Small intestine (tissue), 7 donors: ENCODE measurements at regions not wholly inside any gene's neighbourhood (a gene's known extent, or its start where the extent isn't known, plus 50 kb on each side); places are given as distances from the start of the nearest gene placed in this dataset.

ENCODE experiments used
- DNase-seq, 2 donors: peaks; one replicate each; pipeline versions ENCODE4 v3.0.0 to v3.0.0-alpha.2; 2013
- FAIRE-seq: peaks from 2 replicates; lab custom pipeline; 2012; peaks lifted over from hg19 to GRCh38; lab: Jason Lieb, UNC
- H3K27ac ChIP-seq, 3 donors: one replicate each; pipeline ENCODE4 v1.5.1; 2013; ENCODE audit warnings: low read length in 2 of 3, mild to moderate bottlenecking in 2 of 3, control low read depth in 1 of 3, inconsistent platforms in 1 of 3, low read depth in 1 of 3, moderate library complexity in 1 of 3
- H3K27me3 ChIP-seq, 3 donors: one replicate each; pipeline ENCODE4 v1.6.1; 2013; ENCODE audit warnings: low read length in 3 of 3, inconsistent platforms in 1 of 3; ENCODE audit not compliant: control insufficient read depth in 3 of 3, insufficient read depth in 3 of 3
- H3K36me3 ChIP-seq, 3 donors: one replicate each; pipeline ENCODE4 v1.6.1; 2013; ENCODE audit warnings: low read length in 3 of 3, inconsistent platforms in 1 of 3, low read depth in 1 of 3, mild to moderate bottlenecking in 1 of 3, moderate library complexity in 1 of 3; ENCODE audit not compliant: control insufficient read depth in 3 of 3, insufficient read depth in 2 of 3
- H3K4me1 ChIP-seq, 3 donors: one replicate each; pipeline ENCODE4 v1.6.1; 2013; ENCODE audit warnings: low read length in 2 of 3, inconsistent platforms in 1 of 3, low read depth in 1 of 3, mild to moderate bottlenecking in 1 of 3, moderate library complexity in 1 of 3; ENCODE audit not compliant: control insufficient read depth in 3 of 3, insufficient read depth in 2 of 3
- H3K4me3 ChIP-seq, 3 donors: one replicate each; pipeline ENCODE4 v1.5.1; 2013; ENCODE audit warnings: low read length in 3 of 3, control low read depth in 1 of 3, inconsistent platforms in 1 of 3, low read depth in 1 of 3, mild to moderate bottlenecking in 1 of 3, moderate library complexity in 1 of 3
- H3K9me3 ChIP-seq, 2 donors: one replicate each; pipeline ENCODE4 v1.6.1; 2013; ENCODE audit warnings: low read depth in 1 of 2, low read length in 1 of 2; ENCODE audit not compliant: control insufficient read depth in 2 of 2, insufficient read depth in 1 of 2
- WGBS, 3 donors: extraction: QIAGEN DNeasy Blood & Tissue Kit; methylation state at CpG; one replicate each; pipeline ENCODE4 v1.1.7; 2013; 5-methylcytosine and 5-hydroxymethylcytosine counted together
- donor health status: healthy with polysubstance abuse.
- donor health status: control.
- donor health status: control.
- donor health status: Bipolar disorder and iron deficiency.
- donor health status: healthy.

GRCh38 chr3:194738254-194739093, 52.8 kb downstream of the FAM43A start:
- H3K27ac ChIP-seq = no peak overlapping the region
- DNase-seq (no peak), FAIRE-seq (no peak)
- H3K4me3 ChIP-seq = no peak overlapping the region
- no peaks in the 10 kb centered on the region for H3K9me3 ChIP-seq
- 70 to 80% (median 77%) methylated on average over 6 of the region's 6 CpGs for WGBS, 3 donors
- peaks cover 0 to 3% (median 0%) of the 10 kb centered on the region in 3 donors for H3K27me3 ChIP-seq
- no peaks in the 10 kb centered on the region for H3K4me1 ChIP-seq
- H3K36me3 ChIP-seq = no peaks in the 10 kb centered on the region

- Histone ChIP-seq H3K27ac (no peak overlapping the region), H3K27me3 (peaks cover 0 to 3% (median 0%) of the 10 kb centered on the region in 3 donors), H3K36me3 (no peaks in the 10 kb centered on the region), H3K9me3 (no peaks in the 10 kb centered on the region), H3K4me1 (no peaks in the 10 kb centered on the region), H3K4me3 (no peak overlapping the region)
- FAIRE-seq (no peak), DNase-seq (no peak)
- 62 to 72% (median 66%) methylated on average over 11 of the region's 11 CpGs for WGBS, 3 donors
These were observed 54.0 kb downstream of the FAM43A start for GRCh38 chr3:194739498-194740284.

- H3K27ac ChIP-seq = no peak overlapping the region
- FAIRE-seq (no peak), DNase-seq (no peak)
These were observed 55.3 kb downstream of the FAM43A start for GRCh38 chr3:194740859-194741491.

GRCh38 chr3:194741916-194742315, 56.2 kb downstream of the FAM43A start:
- peaks cover 0 to 16% (median 2%) of the 10 kb centered on the region in 3 donors for H3K4me1 ChIP-seq
- DNase-seq = no peak
- no peak for FAIRE-seq

More at GRCh38 chr3:194740859-194741491, 55.3 kb downstream of the FAM43A start:
- no peak overlapping the region for H3K4me3 ChIP-seq
- no peaks in the 10 kb centered on the region for H3K36me3 ChIP-seq
- WGBS, 3 donors = 62 to 75% (median 74%) methylated on average over 16 of the region's 16 CpGs
- no peaks in the 10 kb centered on the region for H3K9me3 ChIP-seq
- H3K27me3 ChIP-seq = peaks cover 0 to 3% (median 0%) of the 10 kb centered on the region in 3 donors
- peaks cover 0 to 11% (median 2%) of the 10 kb centered on the region in 3 donors for H3K4me1 ChIP-seq

GRCh38 chr3:194744826-194745225, 59.1 kb downstream of the FAM43A start:
- Histone ChIP-seq H3K4me3 (no peak overlapping the region), H3K36me3 (no peaks in the 10 kb centered on the region), H3K27me3 (no peaks in the 10 kb centered on the region), H3K4me1 (peaks cover 0 to 21% (median 2%) of the 10 kb centered on the region in 3 donors), H3K9me3 (no peaks in the 10 kb centered on the region), H3K27ac (peak overlapping the region in 1 of 3 donors; percentile 78)
- DNase-seq (no peak), FAIRE-seq (no peak)
- WGBS, 3 donors = 75 to 86% (median 85%) methylated on average over 4 of the region's 4 CpGs

More at GRCh38 chr3:194741916-194742315, 56.2 kb downstream of the FAM43A start:
- WGBS, 3 donors = 73 to 81% (median 77%) methylated on average over 7 of the region's 7 CpGs
- H3K9me3 ChIP-seq = no peaks in the 10 kb centered on the region
- no peak overlapping the region for H3K27ac ChIP-seq
- H3K4me3 ChIP-seq = no peak overlapping the region
- peaks cover 0 to 3% (median 0%) of the 10 kb centered on the region in 3 donors for H3K27me3 ChIP-seq
- H3K36me3 ChIP-seq = no peaks in the 10 kb centered on the region

- Histone ChIP-seq H3K27ac (peak overlapping the region in 2 of 3 donors; percentile 33 to 78), H3K36me3 (no peaks in the 10 kb centered on the region), H3K4me1 (peaks cover 0 to 29% (median 2%) of the 10 kb centered on the region in 3 donors), H3K27me3 (no peaks in the 10 kb centered on the region), H3K9me3 (no peaks in the 10 kb centered on the region), H3K4me3 (no peak overlapping the region)
- DNase-seq = peak; percentile 87
- FAIRE-seq = no peak
- 38 to 59% (median 44%) methylated on average over 9 of the region's 9 CpGs for WGBS, 3 donors
These were observed 59.9 kb downstream of the FAM43A start for GRCh38 chr3:194745422-194746184.

- H3K27me3 ChIP-seq = no peaks in the 10 kb centered on the region
- no peak for DNase-seq
- H3K4me3 ChIP-seq = no peak overlapping the region
- H3K4me1 ChIP-seq = peaks cover 0 to 29% (median 2%) of the 10 kb centered on the region in 3 donors
- no peaks in the 10 kb centered on the region for H3K36me3 ChIP-seq
- H3K27ac ChIP-seq = no peak overlapping the region
- FAIRE-seq = no peak
- WGBS, 3 donors = 86 to 96% (median 92%) methylated on average over 17 to 19 of the region's 19 CpGs
- no peaks in the 10 kb centered on the region for H3K9me3 ChIP-seq
These were observed 62.5 kb downstream of the FAM43A start for GRCh38 chr3:194748225-194748624.
